ENCODE measurements at regions not wholly inside any gene's neighbourhood (a gene's known extent, or its start where the extent isn't known, plus 50 kb on each side); places are given as distances from the start of the nearest gene placed in this dataset.
A peak's percentile ranks its signal among the peaks of the same experiment; 100 is the strongest.
"Not testable (repeated sequence)": the region's sequence is repeated elsewhere in the genome, so short reads cannot be mapped to it uniquely, and the experiment has no call there.

DNA sequence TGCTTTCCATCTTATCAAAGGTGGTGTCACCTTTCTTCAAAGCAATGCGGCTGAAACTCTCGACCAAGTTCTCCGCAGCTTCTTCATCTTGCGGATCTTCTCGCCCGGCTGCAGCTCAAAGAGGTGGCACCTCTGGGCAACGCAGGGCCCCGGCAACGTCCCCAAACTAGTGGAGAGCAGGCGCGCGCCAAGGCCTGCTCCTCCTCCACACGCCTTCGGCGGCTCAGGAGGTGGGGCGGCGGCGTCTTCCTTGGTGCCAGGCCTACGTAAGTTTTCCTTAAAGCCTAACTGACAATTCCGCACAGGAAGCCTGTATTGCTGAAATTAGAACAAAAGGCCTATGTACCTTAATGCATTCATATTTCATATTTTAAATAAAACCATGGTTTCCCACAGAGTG is 112.0 kb downstream of the TMX1 start:
- DNase-seq, result no peak

DNA sequence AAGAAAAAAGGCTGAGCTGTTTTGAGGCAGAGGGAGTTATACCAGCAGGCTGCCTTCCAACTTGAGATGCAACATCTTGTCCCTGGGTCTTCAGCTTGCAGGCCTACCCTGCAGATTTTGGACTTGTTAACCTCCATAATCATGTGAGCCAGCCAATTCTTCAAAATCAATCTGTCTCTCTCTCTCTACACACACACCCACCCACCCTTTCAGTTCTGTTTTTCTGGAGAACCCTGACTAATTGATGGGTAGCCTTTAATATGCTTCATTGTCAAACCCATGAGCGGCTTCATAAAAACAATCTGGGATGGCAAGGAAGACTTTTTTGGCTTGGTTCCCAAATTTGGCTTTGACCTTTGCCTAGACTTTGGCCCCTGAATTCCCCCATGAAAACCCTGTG is 113.9 kb downstream of the TMX1 start:
- DNase-seq, result no peak

- DNase-seq, result no peak
These were observed 114.8 kb downstream of the TMX1 start for GRCh38 chr14:51354846-51355245.

GRCh38 chr14:51356381-51356780 is 116.3 kb downstream of the TMX1 start:
- no peak for DNase-seq

DNA sequence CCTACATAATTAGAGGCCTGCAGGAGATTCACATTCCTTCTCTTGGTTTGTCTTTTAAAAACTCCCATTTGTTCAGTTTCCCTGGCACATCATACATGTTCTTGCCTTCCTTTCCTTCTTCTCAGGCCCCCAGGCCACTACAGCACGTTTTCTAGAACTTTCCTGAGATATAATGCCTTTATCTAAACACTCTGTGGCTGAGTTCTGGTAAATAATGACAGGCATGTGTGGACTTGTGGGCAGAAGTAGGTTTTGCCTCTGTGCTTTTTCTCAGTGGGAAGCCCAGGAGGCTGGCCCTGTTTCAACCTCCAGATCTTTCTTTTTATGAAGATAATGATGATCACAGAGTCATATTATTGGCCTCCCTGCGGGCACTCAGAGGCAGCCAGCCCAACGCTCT is 117.2 kb downstream of the TMX1 start:
- DNase-seq, result peak; percentile 62

DNA sequence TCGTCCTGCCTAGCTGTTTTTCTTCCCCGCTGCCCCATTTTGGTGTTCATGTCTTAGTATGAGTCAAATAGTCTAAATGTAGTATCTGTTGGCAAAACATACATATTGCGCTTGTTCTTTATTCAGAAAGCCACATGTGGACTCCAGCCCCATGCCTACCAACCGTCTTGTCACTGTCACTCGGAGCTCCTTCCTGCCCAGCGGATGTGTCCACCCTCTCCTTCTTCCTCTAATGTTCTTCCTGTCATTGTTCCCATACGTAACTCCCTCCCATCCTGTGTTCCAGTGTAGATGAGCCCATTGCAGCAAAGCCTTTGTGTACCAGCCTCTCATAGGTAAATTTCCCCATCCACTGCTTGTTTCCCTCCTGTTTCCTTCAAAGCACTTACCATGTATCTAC is 120.5 kb downstream of the TMX1 start:
- no peak for DNase-seq

DNA sequence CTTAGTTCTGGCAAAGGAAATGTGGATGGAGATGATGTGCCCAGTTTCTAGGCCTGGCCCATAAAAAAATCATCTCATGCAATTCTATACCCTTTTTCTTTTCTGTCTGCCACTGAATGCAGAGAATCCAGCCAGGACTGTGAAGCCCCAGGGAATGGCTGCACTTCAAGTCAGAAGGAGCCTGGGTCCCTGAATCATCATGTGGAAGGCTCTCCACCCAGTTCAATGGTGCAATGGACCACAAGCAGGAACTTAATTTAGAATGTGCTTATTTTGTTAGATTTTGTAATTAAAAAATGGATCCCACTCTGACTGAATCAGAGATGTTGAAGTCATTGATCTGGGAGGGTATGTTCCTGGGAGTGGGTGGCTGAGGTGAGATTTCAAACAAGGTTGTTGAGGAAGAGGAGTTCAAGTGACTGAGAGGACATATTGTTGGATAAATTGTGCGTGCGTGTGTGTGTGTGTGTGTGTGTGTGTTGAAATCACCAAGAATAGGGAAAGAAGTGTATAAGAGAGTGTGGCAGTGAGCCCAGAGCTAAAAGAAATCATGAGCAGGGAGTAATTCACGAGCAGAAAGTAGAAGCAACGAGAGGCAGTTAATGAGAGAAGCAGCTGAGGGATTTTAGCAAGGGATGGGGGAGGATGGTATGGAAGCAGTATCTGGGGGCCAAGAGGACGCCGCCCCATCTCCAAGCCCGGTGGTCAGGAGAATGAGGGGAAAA is 125.4 kb downstream of the TMX1 start:
- DNase-seq, result no peak

DNA sequence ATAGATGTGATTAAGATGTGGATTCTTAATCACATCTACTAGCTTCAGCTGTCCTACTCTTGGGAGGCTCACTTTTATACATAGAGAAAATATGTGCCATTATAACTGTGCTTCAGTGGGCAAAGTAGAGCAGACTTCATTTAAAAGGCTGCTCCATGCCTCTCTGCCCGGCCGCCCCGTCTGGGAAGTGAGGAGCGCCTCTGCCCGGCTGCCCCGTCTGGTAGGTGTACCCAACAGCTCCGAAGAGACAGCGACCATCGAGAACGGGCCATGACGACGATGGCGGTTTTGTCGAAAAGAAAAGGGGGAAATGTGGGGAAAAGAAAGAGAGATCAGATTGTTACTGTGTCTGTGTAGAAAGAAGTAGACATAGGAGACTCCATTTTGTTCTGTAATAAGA is 126.4 kb downstream of the TMX1 start:
- DNase-seq, result not testable (repeated sequence)

- DNase-seq, result peak; percentile 50
These were observed 127.0 kb downstream of the TMX1 start for GRCh38 chr14:51366866-51367599.

GRCh38 chr14:51367600-51367931 is 127.5 kb downstream of the TMX1 start:
- no peak for DNase-seq

- no peak for DNase-seq
These were observed 128.7 kb downstream of the TMX1 start for GRCh38 chr14:51368721-51369163.

DNA sequence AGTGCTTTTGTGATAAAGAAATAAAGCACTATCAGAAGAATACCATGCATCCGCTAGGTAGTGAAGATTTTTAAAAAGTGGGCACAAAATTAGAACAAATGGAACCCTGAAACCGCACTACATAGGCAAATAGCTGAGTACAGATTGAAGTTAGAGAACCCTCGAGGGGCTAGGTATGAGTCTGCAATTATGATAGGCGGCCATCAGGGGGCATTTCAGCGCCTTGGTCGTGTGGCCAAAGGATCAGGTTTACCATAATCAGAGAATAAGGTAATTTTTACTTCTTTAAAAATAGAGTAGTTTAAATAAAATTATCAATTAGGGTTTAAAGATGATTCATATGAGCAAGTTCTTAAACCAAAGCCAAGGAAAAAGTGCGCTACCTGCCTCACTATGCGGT is 129.8 kb downstream of the TMX1 start:
- DNase-seq, result no peak

- no peak for DNase-seq
These were observed 130.8 kb downstream of the TMX1 start for GRCh38 chr14:51370758-51371386.

- DNase-seq, result not testable (repeated sequence)
These were observed 137.1 kb downstream of the TMX1 start for GRCh38 chr14:51377186-51377585.

GRCh38 chr14:51382506-51382905 is 142.5 kb downstream of the TMX1 start:
- DNase-seq, result no peak

DNA sequence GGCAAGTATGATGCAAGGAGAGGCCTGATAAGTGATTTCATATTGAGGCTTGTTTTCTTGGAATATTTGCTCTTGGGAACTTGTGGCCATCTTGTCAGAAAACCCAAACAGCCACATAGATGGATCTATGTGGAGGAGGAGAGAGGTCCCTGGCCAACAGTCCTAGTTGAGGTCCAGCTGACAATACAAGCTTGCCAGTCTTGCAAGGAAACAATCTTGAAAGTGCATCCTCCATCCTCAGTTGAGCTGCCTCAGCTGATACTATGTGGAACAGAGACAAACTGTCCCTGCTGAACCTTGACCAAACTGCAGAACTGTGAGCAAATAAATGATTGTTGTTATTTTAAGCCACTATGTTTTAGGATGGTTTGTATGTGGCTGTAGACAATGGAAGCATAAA is 146.4 kb downstream of the TMX1 start:
- DNase-seq, result no peak

DNA sequence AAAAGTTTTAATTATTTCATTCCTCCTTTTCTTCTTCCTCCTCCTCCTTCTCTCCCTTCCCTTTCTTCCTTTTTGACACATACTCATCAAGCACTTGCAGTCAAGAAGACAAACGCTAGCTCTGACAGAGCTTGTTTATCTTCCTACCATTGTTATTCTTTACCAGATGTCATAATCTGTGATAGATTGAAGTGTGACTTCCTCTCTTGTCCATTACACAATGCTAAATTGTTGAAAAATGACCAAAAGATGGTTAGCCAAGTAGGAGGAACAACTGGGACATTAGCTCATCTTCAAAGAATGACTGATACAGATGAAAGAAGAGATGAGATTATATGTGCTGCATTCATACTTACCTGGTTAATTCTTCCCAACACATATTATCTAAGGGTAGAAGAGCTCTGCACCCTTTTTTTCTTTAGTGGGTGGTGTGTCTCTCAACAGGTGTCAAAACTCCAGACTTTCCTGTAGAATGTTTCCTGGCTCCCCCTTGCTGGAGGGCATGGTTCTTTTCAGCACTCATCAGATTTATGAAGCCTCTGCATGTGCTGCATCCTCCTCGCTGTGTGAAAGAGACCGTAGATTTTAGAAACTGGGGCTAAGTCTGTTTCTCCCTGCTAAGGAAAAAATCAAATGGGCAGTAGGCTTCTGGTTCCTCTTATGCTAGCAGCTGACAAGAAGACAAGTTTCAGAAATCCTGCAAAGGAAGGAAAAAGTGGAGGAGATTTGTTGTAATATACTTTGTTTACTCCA is 147.1 kb downstream of the TMX1 start:
- DNase-seq, result no peak

GRCh38 chr14:51392416-51392815 is 152.4 kb downstream of the TMX1 start:
- no peak for DNase-seq

GRCh38 chr14:51394384-51394783 is 154.3 kb downstream of the TMX1 start:
- no peak for DNase-seq

DNA sequence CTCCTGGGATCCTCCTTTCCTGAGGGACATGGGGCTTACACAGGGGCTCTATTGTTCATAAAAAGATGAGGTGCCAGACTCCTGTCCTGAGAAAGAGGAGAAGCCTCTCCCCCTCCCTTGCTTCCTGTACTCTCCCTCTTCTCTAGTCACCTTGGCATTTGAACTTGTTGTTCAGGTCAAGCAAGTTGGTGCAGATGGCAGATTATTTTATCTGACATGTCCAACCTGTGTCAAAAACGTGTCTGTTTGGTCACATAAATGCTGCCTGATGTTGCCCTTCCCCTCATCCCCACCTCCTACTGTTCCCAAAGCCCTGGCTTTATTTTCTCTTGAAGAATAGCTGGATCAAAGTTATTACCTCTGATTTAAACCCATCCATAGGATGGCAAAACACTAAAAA is 154.8 kb downstream of the TMX1 start:
- DNase-seq, result no peak

DNA sequence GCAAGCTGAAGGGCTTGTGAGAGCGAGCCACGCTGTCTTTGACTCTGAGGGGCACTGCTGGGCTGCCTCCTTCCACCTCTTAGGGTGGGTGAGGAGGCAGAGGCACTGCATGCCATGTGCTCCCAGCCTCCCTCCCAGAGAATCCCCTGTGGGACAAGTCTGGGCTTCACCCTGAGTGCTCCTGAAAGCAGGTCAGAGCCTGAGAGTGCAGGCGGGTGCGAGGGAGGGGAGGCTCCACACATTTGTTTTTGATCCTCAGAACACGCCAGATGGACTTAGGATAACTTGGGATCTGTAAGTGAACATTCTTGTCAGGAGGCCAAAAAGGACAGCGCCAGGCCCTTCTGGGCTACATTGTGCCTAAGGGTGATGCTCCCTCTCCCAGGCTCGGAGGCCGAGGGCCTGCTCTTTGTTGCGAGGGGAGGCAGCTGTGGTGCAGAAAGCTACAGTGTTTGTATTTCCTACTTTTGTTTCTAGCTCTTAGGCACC is 155.4 kb downstream of the TMX1 start:
- no peak for DNase-seq

GRCh38 chr14:51396222-51396815 is 156.3 kb downstream of the TMX1 start:
- DNase-seq, result no peak

DNA sequence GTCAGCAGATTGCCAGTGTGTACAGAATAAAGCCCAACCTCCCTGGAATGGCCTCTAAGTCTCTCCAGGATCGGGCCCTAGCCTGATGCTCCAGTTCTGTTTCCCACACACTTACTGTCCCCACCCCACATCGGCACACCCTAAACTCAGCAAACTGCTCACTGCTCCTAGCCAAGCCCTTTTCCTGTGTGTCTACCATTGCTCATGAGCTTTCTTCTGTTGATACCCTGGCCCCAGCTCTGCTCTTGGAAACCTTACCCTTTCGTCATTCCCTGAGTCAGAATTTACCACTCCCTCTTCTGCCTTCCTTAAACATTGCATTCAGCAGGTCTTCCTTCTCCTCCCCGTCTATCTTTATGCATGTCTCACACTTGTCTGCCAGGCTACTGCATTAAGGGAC is 158.9 kb downstream of the TMX1 start:
- DNase-seq, result no peak

Data from NCI-H345 (cell line).